ENCODE measurements at regions not wholly inside any gene's neighbourhood (a gene's known extent, or its start where the extent isn't known, plus 50 kb on each side); places are given as distances from the start of the nearest gene placed in this dataset.

DNA sequence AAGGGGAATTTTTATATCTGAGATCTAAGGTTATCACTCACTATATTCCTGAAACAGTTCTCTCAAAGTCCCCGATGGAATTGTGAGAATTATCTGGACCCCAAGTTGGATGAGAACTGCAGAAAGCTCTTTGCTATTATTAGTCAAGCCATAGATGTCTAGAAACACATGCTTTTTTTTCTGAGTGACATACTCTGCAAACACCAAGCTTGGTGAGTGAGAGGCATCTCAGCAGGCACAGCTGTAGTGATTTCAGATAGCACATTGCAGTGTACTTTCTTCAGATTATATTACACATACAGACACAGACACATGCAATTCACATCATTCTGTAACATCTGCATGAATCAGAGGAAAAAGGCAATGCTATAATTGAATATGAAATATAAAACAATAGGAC, 111.1 kb upstream of the UFL1 start:
- TF ChIP-seq, protein P1, sequence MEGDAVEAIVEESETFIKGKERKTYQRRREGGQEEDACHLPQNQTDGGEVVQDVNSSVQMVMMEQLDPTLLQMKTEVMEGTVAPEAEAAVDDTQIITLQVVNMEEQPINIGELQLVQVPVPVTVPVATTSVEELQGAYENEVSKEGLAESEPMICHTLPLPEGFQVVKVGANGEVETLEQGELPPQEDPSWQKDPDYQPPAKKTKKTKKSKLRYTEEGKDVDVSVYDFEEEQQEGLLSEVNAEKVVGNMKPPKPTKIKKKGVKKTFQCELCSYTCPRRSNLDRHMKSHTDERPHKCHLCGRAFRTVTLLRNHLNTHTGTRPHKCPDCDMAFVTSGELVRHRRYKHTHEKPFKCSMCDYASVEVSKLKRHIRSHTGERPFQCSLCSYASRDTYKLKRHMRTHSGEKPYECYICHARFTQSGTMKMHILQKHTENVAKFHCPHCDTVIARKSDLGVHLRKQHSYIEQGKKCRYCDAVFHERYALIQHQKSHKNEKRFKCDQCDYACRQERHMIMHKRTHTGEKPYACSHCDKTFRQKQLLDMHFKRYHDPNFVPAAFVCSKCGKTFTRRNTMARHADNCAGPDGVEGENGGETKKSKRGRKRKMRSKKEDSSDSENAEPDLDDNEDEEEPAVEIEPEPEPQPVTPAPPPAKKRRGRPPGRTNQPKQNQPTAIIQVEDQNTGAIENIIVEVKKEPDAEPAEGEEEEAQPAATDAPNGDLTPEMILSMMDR (IDR thresholded peaks at IDR 0.05; ENCODE audit: insufficient read depth, low read length): no peak
- TF ChIP-seq POLR2AphosphoS5 (IDR thresholded peaks at IDR 0.05; ENCODE audit: low read depth) (no peak), GABPA (IDR thresholded peaks at IDR 0.05; ENCODE audit: low read depth) (no peak)
